Gastroesophageal sphincter (tissue), 3 donors: ENCODE measurements at regions not wholly inside any gene's neighbourhood (a gene's known extent, or its start where the extent isn't known, plus 50 kb on each side); places are given as distances from the start of the nearest gene placed in this dataset.

Source experiments
- CTCF ChIP-seq, 4 experiments: fragments of 200-600 bp in 2 of 4; fragments of 450-650 bp in 2 of 4; sonication (generic) in 1 of 4; IDR thresholded peaks; one replicate each; pipeline ENCODE4 v1.5.1; 2017 to 2019; ENCODE audit warnings: antibody characterized with exemption in 4 of 4, mild to moderate bottlenecking in 2 of 4, moderate library complexity in 2 of 4
- EP300 ChIP-seq: sonication (generic); formaldehyde crosslinking; IDR thresholded peaks from one replicate; pipeline ENCODE4 v1.6.1; 2017; ENCODE audit warnings: antibody characterized with exemption, mild to moderate bottlenecking
- POLR2A ChIP-seq, 2 donors: fragments of 450-650 bp; IDR thresholded peaks; one replicate each; pipeline ENCODE4 v1.6.1; 2017; ENCODE audit warnings: antibody characterized with exemption in 2 of 2, mild to moderate bottlenecking in 2 of 2, moderate library complexity in 1 of 2
- POLR2AphosphoS5 ChIP-seq: sonication (generic); formaldehyde crosslinking; IDR thresholded peaks from one replicate; pipeline ENCODE4 v1.6.1; 2017; ENCODE audit warnings: antibody characterized with exemption

- TF ChIP-seq EP300 (no peak), CTCF (IDR thresholded peaks at IDR 0.05) (no peak), POLR2AphosphoS5 (no peak), POLR2A (IDR thresholded peaks at IDR 0.05) (no peak)
Measured at GRCh38 chr10:117924820-117925219, 121.9 kb downstream of the RAB11FIP2 start.
